ENCODE measurements at regions not wholly inside any gene's neighbourhood (a gene's known extent, or its start where the extent isn't known, plus 50 kb on each side); places are given as distances from the start of the nearest gene placed in this dataset.

- CTCF ChIA-PET = no interaction called here
Observed at GRCh38 chr7:41183741-41184140, 519.1 kb downstream of the INHBA start.

GRCh38 chr7:41182782-41183181 lies 520.1 kb downstream of the INHBA start:
- DNase-seq (ENCODE audit: extremely low spot score) = no peak
- ChIA-PET CTCF (no interaction called here), POLR2A (no interaction called here)
- no peak for TF ChIP-seq CTCF (IDR thresholded peaks at IDR 0.05; ENCODE audit: control extremely low read depth, extremely low read depth, low read depth, missing control alignments)

More at GRCh38 chr7:41183741-41184140, 519.1 kb downstream of the INHBA start:
- DNase-seq (ENCODE audit: extremely low spot score) = no peak
- TF ChIP-seq CTCF (IDR thresholded peaks at IDR 0.05; ENCODE audit: control extremely low read depth, extremely low read depth, low read depth, missing control alignments) = no peak
- POLR2A ChIA-PET = no interaction called here

- ChIA-PET CTCF (interaction anchor here (1.4 kb wide), 1 partner anchor 42 kb away, joined by 3 read pairs; no protein-coding TSS in a partner anchor), POLR2A (no interaction called here)
- no peak for TF ChIP-seq CTCF (IDR thresholded peaks at IDR 0.05; ENCODE audit: control extremely low read depth, extremely low read depth, low read depth, missing control alignments)
- DNase-seq (ENCODE audit: extremely low spot score) = no peak
Observed at GRCh38 chr7:41175435-41175834, 527.5 kb downstream of the INHBA start.

GRCh38 chr7:41174521-41174920 lies 528.4 kb downstream of the INHBA start:
- ChIA-PET POLR2A (no interaction called here), CTCF (interaction anchor here (1.2 kb wide), 1 partner anchor 171 kb away, joined by 3 read pairs; no protein-coding TSS in a partner anchor)
- TF ChIP-seq CTCF (IDR thresholded peaks at IDR 0.05; ENCODE audit: control extremely low read depth, extremely low read depth, low read depth, missing control alignments) = no peak
- DNase-seq (ENCODE audit: extremely low spot score) = no peak

GRCh38 chr7:41170466-41170865 lies 532.4 kb downstream of the INHBA start:
- ChIA-PET POLR2A (no interaction called here), CTCF (no interaction called here)

GRCh38 chr7:41169317-41169716 lies 533.6 kb downstream of the INHBA start:
- no peak for TF ChIP-seq CTCF (IDR thresholded peaks at IDR 0.05; ENCODE audit: control extremely low read depth, extremely low read depth, low read depth, missing control alignments)
- no peak for DNase-seq (ENCODE audit: extremely low spot score)
- ChIA-PET POLR2A (no interaction called here), CTCF (no interaction called here)

More at GRCh38 chr7:41170466-41170865, 532.4 kb downstream of the INHBA start:
- no peak for DNase-seq (ENCODE audit: extremely low spot score)
- TF ChIP-seq CTCF (IDR thresholded peaks at IDR 0.05; ENCODE audit: control extremely low read depth, extremely low read depth, low read depth, missing control alignments) = no peak

- POLR2A ChIA-PET = no interaction called here
Observed at GRCh38 chr7:41167836-41168235, 535.1 kb downstream of the INHBA start.

More at GRCh38 chr7:41167836-41168235, 535.1 kb downstream of the INHBA start:
- DNase-seq (ENCODE audit: extremely low spot score) = no peak
- CTCF ChIA-PET = interaction anchor here (1.2 kb wide), 1 partner anchor 10 kb away, joined by 3 read pairs; no protein-coding TSS in a partner anchor
- no peak for TF ChIP-seq CTCF (IDR thresholded peaks at IDR 0.05; ENCODE audit: control extremely low read depth, extremely low read depth, low read depth, missing control alignments)

All from GM10248 (cell line).